KBM-7 (cell line): ENCODE measurements at regions not wholly inside any gene's neighbourhood (a gene's known extent, or its start where the extent isn't known, plus 50 kb on each side); places are given as distances from the start of the nearest gene placed in this dataset.

Source experiments
- DNase-seq: peaks from one replicate; pipeline ENCODE4 v3.0.0-alpha.2; 2015
- in situ Hi-C: fragments of 300-500 bp; cut with MboI; formaldehyde crosslinking; loops from 2 replicates; pipeline ENCODE4 v1.14.3; 2020; ENCODE audit warnings: low sequenced_read_pairs, low pct_unique_long_range_greater_than_20kb, mixed read lengths

DNA sequence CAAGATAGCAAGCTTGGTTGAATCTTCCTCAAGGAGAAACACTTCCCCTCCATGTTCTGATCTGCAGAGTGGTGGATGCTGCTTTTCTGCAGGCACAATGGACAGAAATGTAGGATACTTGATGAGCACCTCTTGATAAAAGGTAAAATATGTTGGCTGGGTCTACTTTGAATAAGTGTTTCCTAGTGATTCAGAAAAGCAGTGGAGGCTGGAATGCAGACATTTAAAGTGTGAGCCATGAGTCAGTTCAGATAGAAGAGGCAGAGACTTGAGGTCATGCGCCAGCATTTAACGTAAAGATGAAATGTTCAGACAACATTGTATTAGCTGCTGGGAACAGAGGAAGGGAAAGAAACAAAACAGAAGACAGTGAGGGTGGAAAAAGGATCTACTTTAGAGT is 403.1 kb downstream of the ADRA2A start:
- DNase-seq, result no peak

DNA sequence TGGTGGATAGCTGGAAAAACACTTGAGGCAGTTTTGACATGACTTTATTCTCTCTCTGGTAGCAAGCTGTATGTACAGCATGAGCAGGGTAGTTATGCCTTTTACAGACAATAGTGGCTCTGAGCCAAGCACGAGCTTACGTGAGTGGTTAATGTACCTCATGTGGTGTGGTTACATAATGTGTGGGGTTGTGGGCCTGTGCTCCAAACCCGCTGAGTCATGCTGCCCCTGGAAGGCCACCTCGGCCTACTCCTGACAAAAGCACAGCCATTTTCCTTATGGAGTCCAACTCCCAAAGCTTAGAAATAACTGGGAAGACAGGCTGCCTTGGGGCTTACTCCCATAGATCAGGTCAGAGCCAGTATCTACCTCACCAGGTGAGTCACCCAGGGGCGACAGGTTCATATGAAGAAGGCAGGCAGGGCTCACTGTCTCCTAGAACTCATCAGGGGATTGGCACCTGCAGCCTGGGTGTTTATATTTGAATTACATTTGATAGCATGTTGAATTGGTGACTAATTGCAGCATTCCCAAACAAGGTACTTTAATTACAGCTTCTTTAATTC is 404.5 kb downstream of the ADRA2A start:
- DNase-seq, result peak; percentile 23
- in situ Hi-C loops, result no loop called here

More for the DNA sequence above, 403.1 kb downstream of the ADRA2A start:
- in situ Hi-C loops, result no loop called here

DNA sequence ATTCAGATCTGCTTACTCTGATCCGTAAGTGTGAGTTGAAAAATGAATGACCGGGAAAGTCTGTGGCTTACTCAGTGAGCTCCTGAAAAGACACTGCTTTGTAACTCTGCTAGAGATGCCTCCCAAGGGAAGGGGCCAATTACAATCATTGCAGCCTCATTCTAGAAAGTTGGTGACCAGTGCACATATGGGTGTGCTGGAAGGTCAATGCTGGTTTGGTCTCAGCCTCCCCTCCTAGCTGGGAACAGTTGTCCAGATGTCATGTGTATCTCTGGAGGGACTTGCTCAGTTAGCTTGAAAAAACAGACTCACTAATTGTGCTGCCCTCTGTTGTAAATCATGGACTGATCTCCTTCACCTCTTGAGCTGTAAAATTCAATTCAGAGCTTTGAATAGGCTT is 405.0 kb downstream of the ADRA2A start:
- DNase-seq, result no peak

DNA sequence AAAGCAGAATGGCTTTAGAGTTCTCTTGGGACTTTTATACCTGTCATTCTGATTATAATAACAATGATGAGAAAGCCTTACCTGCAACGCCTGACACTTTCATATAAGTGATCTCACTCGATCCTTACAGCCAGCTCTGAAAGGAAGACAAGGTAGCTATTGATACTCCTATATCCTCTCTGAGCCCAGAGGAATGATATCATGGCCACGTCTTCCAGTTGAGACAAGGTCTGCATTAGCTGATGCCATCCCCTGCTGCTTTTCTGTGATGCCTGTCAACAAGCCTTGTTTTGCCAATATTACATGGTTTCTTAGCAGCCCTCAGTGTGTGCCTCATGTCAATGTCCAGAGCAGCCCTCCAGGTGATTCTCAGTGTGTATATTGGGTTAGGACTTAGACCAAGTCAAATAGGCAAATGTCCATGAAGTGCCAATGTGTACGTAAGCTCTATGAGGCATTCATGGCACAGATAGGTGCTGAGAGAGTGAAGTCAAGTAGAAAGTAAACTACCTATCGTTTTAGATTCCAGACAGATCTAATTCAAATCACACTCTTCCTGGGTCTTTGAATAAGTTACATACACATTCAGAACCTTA is 405.9 kb downstream of the ADRA2A start:
- no peak for DNase-seq
- in situ Hi-C loops, result no loop called here

More for the DNA sequence above, 405.0 kb downstream of the ADRA2A start:
- in situ Hi-C loops, result no loop called here

DNA sequence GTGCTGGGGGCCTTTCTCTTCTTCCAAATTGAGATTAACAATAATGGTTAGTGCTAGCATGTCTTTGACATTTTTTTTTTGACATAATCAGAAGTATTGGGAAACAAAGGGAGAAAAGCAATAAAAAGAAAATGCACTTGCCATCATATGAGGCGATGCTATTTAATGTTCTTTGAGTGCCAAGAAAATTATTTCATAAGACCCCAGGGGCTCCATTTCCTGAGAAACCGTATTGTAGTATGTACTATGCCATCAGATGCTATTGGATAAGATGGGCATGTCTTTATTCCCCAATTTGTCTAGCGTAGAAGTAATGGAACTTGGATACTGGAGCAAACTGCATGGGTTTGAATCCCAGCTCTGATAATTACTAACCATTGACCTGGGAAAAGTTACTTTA is 408.9 kb downstream of the ADRA2A start:
- in situ Hi-C loops, result no loop called here
- DNase-seq, result no peak

DNA sequence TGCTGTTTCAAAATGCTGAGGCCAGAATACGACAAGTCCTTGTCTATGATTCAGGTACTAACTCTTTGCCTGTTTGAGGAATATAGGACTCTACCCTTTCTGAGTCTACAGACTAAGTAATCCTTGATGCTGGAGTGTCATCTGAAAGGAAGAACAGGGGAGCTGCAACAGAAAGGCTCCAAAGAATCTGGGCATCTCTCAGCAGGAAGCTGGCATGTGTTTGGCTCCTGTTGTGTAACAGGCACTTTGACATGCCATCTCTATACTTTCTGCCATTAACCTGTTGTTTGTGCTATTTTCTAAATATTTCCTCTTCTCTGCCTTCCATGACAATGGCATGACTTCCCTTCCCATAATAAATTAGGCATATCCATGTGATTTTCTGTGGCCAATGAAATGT is 409.5 kb downstream of the ADRA2A start:
- in situ Hi-C loops, result no loop called here
- DNase-seq, result no peak

DNA sequence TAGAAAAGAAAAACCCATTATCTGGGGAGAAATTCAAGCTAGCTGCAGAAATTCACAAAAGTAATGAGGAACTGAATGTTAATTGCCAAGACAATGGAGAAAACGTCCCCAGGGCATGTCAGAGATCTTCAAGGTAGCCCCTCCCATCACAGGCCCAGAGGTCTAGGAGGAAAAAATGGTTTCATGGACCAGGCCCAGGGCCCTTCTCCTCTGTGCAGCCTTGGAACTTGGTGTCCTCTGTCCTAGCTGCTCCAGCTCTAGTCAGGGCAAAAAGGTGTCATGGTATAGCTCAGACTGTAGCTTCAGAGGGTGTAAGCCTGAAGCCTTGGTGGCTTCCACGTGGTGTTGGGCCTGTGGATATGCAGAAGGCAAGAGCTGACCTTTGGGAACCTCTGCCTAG is 411.8 kb downstream of the ADRA2A start:
- in situ Hi-C loops, result no loop called here
- DNase-seq, result no peak

DNA sequence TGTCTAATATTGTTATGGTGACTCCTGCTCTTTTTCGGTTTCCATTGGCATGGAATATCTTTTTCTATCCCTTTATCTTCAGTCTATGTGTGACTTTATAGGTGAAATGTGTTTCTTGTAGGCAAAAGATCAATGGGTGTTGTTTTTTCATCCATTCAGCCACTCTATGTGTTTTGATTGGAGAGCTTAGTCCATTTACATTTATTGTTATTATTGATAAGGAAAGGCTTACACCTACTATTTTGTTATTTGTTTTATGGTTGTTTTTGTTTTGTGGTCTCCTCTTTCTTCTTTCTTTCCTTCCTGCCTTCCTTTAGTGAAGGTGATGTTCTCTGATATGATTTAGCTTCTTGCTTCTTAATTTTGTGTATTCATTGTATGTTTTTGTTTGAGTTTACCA is 414.3 kb downstream of the ADRA2A start:
- in situ Hi-C loops, result no loop called here
- no peak for DNase-seq

DNA sequence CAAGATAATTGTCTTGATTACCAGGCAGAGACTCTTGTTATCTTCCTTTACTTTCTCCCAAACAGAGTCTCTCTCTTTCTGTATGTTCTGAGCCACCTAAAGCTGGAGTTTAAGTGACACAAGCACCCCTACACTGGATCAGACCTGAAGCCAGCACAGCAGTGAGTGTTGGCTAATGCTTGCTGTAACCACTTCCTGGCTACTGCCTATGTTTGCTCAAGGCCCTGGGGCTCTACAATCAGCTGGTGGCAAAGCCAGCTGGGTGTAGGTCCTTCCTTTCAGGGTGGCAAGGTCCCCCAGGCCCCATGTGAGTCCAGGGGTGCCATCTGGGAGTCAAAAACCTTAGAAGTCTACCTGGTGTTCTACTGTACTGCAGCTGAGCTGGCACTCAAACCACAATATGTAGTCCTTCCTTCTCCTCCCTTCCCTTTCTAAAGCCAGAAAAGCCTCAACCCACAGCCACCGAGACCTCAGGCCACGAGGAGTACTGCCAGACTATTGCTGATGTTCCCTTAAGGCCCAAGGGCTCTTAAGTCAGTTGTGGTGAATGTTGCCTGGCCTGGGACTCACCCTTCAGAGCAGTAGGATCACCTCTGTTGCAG is 416.3 kb downstream of the ADRA2A start:
- in situ Hi-C loops, result no loop called here
- DNase-seq, result no peak

DNA sequence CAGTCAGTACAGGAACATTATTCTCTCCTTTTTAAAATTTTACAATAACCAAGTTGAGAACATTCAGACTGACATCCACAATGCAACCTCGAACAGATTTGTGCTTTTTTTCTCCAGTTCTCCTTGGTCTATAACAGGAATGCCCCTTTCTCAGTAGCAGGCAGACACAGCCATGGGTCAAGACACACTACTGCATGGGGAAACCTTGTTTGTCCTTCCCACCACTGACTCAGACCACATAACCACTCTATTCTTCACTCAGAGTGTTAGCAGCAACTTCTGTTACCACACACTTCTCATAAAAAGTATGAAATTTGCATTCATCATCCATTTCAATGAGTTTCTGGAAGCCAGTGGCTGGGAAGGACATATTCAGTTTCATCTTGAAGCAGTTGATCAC is 421.7 kb downstream of the ADRA2A start:
- in situ Hi-C loops, result no loop called here
- no peak for DNase-seq

DNA sequence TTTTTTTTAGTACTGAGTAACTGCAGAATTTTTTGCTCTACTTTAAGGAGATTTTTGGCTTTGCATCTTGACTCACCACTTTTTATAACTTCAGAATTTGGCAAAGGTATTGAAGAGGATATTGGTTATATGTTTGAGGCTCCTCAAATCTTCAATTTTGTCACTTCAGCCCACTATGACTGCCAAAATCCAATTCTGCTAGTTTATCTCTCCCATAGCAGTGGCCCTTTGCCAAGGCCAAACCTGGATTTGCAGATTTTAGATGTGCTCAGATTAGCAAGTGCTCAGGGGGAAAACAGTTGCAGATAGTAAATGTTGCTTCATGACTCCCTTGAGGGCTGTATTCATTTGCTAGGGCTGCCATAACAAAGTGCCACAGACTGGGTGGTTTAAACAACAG is 427.5 kb downstream of the ADRA2A start:
- DNase-seq, result no peak
- in situ Hi-C loops, result no loop called here

DNA sequence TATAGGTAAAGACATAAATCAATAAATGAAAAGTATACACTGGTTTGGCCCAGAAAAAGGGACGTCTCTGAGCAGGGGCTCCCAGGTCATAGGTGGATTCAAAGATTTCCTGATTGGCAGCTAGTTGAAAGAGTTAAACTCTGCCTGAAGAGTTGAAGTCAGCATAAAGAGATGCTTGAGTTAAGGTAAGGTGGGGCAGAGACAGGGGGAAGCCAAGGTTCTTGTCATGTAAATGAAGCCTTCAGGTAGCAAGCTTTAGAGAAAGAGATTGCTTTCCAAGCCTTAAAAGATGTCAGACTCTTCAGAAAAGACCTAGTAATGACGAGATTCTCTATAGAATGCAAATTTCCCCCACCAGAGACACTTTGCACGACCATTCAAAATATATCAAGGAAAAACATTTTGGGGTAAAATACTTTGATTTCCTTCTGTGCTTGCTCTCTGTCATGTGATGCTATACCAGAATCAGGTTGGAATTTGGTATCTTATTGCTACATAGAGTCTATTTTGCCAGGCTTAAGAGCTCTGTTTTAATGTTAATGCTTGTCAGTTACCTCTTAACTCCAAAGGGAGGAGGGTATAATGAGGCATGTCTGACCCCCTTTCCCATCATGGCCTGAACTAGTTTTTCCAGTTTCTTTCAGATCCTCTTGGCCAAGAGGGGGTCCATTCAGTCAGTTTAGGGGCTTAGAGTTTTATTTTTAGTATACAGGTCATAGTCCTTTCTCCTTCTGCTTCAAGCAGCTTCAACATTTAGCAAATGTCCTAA is 429.6 kb downstream of the ADRA2A start:
- no peak for DNase-seq
- in situ Hi-C loops, result no loop called here

DNA sequence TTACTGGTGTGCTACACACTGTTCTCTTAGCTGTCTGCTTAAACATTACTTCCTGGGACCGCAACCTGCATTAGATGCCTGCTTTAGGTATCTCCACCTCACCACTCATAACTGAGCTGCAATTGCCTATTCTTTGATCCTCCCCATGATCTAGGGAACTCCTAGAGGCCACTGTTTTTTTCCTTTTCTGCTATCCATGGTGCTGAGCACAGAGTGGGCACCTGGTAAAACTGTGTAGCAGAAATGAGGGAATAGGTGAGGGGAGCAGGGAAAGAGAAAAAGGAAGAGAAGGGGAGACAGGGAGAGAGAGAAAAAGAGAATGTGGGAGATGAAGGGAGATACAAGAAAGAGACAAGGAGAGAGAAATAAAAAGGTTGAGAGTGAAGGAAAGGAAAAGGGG is 434.9 kb downstream of the ADRA2A start:
- in situ Hi-C loops, result no loop called here
- DNase-seq, result no peak

DNA sequence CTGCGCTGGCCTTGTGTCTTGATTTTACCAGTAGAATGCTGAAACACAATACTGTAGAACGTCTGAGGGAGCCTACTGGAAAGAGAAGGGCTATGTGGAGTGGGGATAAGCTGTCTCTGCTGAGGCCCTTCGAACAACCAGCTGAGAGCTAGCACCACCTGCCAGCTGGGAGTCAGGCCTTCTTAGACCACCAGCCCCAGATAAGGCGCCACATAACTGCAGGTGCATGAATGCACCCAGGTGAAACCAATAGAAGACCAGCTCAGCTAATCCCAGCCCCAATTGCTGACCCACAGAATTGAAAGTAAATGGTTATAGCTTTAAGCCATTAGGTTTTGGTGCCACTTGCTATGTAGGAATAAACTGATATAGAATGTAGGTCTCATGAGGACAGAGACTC is 438.4 kb downstream of the ADRA2A start:
- no peak for DNase-seq
- in situ Hi-C loops, result no loop called here

DNA sequence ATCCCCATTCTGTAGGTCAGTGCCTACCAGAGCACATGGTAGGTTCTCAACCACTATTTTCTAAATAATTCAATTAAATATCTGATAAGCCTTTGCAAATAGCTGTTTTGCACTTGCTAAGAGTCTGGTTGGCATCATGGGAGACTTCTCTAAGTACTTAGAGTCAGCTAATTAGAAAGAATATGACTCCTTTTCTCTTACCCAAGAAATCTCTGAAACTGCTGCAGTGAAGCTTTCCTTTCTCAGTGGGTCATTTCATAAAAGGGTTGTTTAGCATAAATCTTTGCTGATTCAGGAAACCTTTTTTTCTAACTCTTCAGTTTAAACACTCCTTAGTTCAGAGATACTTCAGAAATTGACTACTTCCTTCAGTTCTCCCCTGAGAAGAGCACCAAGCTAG is 438.9 kb downstream of the ADRA2A start:
- in situ Hi-C loops, result no loop called here
- DNase-seq, result no peak

DNA sequence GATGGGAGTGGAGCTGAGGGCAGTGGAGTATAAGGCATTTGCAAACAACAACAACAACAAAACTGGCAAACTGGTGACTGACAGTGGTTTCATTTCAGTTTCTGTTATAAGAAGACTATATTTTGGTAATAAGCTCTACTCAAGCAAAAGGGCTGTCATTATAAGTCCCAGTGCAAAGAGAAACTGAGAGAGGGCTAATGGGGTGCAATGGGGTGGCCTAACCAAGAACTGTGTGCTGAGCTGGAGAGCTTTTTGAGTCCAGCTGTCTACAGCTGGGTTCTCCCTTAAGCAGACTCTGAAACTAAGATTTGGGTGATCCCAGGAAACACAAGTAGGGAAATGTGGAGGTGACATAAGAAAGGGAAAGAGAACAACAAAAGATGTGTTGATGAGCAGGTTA is 439.3 kb downstream of the ADRA2A start:
- in situ Hi-C loops, result no loop called here
- no peak for DNase-seq

DNA sequence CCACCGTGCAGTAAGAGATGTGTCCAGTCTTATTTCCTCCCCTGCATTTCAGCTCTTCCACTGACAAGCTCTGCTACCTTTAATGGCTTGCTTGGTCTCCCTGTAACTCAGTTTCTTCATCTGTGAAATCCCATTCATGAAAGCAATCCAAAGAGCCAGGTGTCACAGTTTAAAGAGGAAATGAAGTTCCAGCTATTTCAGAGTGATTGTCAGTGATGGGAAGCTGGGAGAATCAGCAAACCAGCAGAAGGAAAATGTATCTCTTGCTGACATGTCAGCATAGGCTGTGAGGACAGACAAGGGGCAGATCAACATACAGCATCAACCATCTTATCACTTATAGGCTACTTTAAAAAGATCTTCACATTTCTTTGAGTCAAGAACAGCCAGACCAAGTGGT is 445.3 kb downstream of the ADRA2A start:
- in situ Hi-C loops, result no loop called here
- no peak for DNase-seq

DNA sequence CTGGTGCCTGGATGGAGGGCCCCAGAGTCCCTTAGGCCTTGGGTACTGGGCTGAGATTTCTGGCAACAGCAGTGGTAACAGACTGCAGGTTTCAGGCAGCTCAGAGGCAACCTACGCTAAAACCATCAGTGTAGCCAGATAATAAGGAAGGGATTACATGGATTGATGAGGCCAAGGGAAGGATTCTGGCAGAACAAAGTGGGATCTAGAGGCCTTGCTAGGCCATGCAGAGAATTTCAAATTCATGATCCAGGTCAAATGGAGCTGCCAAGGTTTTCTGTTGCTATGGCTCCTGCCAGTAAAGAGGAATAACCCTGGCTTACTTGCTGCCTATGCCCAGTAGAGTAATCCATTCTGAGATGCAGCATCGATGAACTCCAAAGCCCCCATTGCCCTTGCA is 445.7 kb downstream of the ADRA2A start:
- DNase-seq, result no peak
- in situ Hi-C loops, result no loop called here

DNA sequence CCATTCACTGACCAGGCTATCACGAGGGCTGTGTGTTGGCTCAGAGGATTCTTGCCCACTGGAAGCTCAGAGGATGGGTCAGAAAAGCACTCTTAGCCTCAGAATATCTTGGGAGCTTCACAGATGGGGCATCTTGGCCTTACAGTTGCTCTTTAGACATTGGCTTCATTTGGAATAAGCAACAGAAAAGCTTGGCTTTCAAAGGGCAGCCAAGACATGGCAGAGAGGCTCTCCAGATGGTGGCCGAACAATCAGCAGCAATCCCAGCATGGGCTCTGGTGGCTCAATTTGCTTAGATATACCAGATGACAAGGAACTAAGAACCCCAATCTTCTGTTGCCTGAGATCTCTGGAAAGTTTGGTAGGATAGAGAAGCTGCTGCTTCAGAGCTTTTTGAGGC is 446.2 kb downstream of the ADRA2A start:
- DNase-seq, result no peak
- in situ Hi-C loops, result no loop called here

DNA sequence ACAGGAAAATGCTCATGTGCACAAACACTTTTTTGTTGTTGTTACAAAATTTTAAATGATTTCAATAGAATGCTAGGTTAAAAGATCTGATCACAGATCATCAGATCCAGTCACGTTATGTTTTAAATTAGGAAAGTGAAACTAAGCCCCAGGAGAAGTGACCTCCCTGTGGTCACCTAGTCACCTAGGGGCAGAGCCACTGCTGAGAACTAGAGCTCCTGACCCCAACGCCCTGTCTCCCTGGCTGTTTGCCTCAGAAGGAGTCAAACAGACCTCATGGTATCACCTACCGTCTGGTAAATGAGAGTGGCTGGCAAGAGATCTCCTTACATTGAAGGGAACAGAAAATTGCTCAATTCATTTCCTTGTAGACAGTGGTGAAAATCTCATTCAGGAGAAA is 447.3 kb downstream of the ADRA2A start:
- DNase-seq, result no peak
- in situ Hi-C loops, result no loop called here
